Hepatocyte (in vitro differentiated cells): ENCODE measurements at regions not wholly inside any gene's neighbourhood (a gene's known extent, or its start where the extent isn't known, plus 50 kb on each side); places are given as distances from the start of the nearest gene placed in this dataset.

Source experiments
- EZH2phosphoT487 ChIP-seq: fragments of 200-600 bp; sonication (generic); IDR thresholded peaks from one replicate; pipeline ENCODE4 v1.6.1; 2018; ENCODE audit warnings: antibody characterized with exemption, mild to moderate bottlenecking, low read depth, moderate library complexity; ENCODE audit not compliant: unreplicated experiment, severe bottlenecking
- TF ChIP-seq, protein P1 (sequence below): fragments of 200-600 bp; sonication (generic); IDR thresholded peaks from 2 replicates; pipeline ENCODE4 v1.5.1; 2016; ENCODE audit warnings: antibody characterized with exemption, mild to moderate bottlenecking; ENCODE audit not compliant: poor library complexity

DNA sequence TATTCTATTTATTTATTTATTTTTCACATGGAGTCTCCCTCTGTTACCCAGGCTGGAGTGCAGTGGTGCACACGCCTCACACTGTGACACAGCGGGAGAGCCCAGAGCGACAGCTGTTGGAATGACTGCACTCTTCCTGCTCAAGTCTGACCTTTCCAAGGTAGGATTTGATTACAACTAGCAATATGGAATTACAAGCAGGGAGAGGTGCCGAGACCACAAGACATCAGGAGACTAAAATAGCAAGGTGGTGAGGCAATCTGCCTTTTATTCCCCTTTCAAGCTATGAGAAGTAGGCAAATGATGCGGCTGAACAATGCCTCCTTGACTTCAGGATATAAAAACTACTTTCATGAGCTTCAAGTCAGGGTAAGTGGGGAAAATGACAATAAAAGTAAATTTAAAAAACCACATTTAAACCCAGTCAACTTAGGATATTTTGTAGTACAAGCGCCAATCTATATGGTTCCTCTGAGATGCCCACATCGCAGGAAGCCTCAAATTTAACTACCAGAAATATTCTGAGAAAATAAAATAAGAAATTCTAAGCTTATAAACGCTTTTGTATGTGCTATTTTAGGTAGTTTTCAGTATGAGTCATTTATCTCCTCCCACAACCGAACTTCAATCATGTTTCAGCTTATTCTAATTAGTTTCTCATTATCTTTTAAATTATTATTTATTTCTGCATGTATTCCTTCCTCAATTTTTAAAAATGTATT lies 146.9 kb upstream of the SGK1 start:
- TF ChIP-seq, protein P1, sequence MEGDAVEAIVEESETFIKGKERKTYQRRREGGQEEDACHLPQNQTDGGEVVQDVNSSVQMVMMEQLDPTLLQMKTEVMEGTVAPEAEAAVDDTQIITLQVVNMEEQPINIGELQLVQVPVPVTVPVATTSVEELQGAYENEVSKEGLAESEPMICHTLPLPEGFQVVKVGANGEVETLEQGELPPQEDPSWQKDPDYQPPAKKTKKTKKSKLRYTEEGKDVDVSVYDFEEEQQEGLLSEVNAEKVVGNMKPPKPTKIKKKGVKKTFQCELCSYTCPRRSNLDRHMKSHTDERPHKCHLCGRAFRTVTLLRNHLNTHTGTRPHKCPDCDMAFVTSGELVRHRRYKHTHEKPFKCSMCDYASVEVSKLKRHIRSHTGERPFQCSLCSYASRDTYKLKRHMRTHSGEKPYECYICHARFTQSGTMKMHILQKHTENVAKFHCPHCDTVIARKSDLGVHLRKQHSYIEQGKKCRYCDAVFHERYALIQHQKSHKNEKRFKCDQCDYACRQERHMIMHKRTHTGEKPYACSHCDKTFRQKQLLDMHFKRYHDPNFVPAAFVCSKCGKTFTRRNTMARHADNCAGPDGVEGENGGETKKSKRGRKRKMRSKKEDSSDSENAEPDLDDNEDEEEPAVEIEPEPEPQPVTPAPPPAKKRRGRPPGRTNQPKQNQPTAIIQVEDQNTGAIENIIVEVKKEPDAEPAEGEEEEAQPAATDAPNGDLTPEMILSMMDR: no peak
- TF ChIP-seq EZH2phosphoT487: no peak
